ENCODE measurements at regions not wholly inside any gene's neighbourhood (a gene's known extent, or its start where the extent isn't known, plus 50 kb on each side); places are given as distances from the start of the nearest gene placed in this dataset.
"Not testable (repeated sequence)": the region's sequence is repeated elsewhere in the genome, so short reads cannot be mapped to it uniquely, and the experiment has no call there.

- Histone ChIP-seq H3K27me3 (ENCODE audit: control insufficient read depth, insufficient read depth, low read length) (no peaks in the 10 kb centered on the region), H3K4me1 (ENCODE audit: control insufficient read depth, insufficient read depth, low read length) (no peaks in the 10 kb centered on the region), H3K36me3 (ENCODE audit: control insufficient read depth, insufficient read depth, low read length) (no peaks in the 10 kb centered on the region), H3K9me3 (ENCODE audit: control insufficient read depth, insufficient read depth, low read length) (no peaks in the 10 kb centered on the region), H3K9ac (ENCODE audit: low read depth, low read length) (no peak overlapping the region), H3K4me3 (ENCODE audit: low read depth, low read length) (no peak overlapping the region)
Observed at GRCh38 chr3:159301961-159302360, 500.1 kb downstream of the MFSD1 start.

GRCh38 chr3:159305017-159305416, 503.2 kb downstream of the MFSD1 start:
- no peak overlapping the region for H3K4me3 ChIP-seq (ENCODE audit: low read depth, low read length)
- no peaks in the 10 kb centered on the region for H3K4me1 ChIP-seq (ENCODE audit: control insufficient read depth, insufficient read depth, low read length)
- no peaks in the 10 kb centered on the region for H3K36me3 ChIP-seq (ENCODE audit: control insufficient read depth, insufficient read depth, low read length)
- no peaks in the 10 kb centered on the region for H3K9me3 ChIP-seq (ENCODE audit: control insufficient read depth, insufficient read depth, low read length)
- no peaks in the 10 kb centered on the region for H3K27me3 ChIP-seq (ENCODE audit: control insufficient read depth, insufficient read depth, low read length)
- H3K9ac ChIP-seq (ENCODE audit: low read depth, low read length) = no peak overlapping the region

GRCh38 chr3:159316706-159317105, 514.9 kb downstream of the MFSD1 start:
- not testable (repeated sequence) for H3K9me3 ChIP-seq (ENCODE audit: control insufficient read depth, insufficient read depth, low read length); H3K4me1 ChIP-seq (ENCODE audit: control insufficient read depth, insufficient read depth, low read length); H3K9ac ChIP-seq (ENCODE audit: low read depth, low read length); H3K4me3 ChIP-seq (ENCODE audit: low read depth, low read length); H3K27me3 ChIP-seq (ENCODE audit: control insufficient read depth, insufficient read depth, low read length); H3K36me3 ChIP-seq (ENCODE audit: control insufficient read depth, insufficient read depth, low read length)

- H3K4me3 ChIP-seq (ENCODE audit: low read depth, low read length) = no peak overlapping the region
- H3K36me3 ChIP-seq (ENCODE audit: control insufficient read depth, insufficient read depth, low read length) = no peaks in the 10 kb centered on the region
- no peaks in the 10 kb centered on the region for H3K9me3 ChIP-seq (ENCODE audit: control insufficient read depth, insufficient read depth, low read length)
- no peaks in the 10 kb centered on the region for H3K27me3 ChIP-seq (ENCODE audit: control insufficient read depth, insufficient read depth, low read length)
- no peak overlapping the region for H3K9ac ChIP-seq (ENCODE audit: low read depth, low read length)
- no peaks in the 10 kb centered on the region for H3K4me1 ChIP-seq (ENCODE audit: control insufficient read depth, insufficient read depth, low read length)
Observed at GRCh38 chr3:159319156-159319555, 517.3 kb downstream of the MFSD1 start.

GRCh38 chr3:159322322-159322939, 520.6 kb downstream of the MFSD1 start:
- no peaks in the 10 kb centered on the region for H3K9me3 ChIP-seq (ENCODE audit: control insufficient read depth, insufficient read depth, low read length)
- no peaks in the 10 kb centered on the region for H3K27me3 ChIP-seq (ENCODE audit: control insufficient read depth, insufficient read depth, low read length)
- no peaks in the 10 kb centered on the region for H3K4me1 ChIP-seq (ENCODE audit: control insufficient read depth, insufficient read depth, low read length)
- H3K36me3 ChIP-seq (ENCODE audit: control insufficient read depth, insufficient read depth, low read length) = no peaks in the 10 kb centered on the region
- no peak overlapping the region for H3K4me3 ChIP-seq (ENCODE audit: low read depth, low read length)
- H3K9ac ChIP-seq (ENCODE audit: low read depth, low read length) = no peak overlapping the region

GRCh38 chr3:159323848-159324247, 522.0 kb downstream of the MFSD1 start:
- Histone ChIP-seq H3K9me3 (ENCODE audit: control insufficient read depth, insufficient read depth, low read length) (no peaks in the 10 kb centered on the region), H3K4me1 (ENCODE audit: control insufficient read depth, insufficient read depth, low read length) (no peaks in the 10 kb centered on the region), H3K27me3 (ENCODE audit: control insufficient read depth, insufficient read depth, low read length) (no peaks in the 10 kb centered on the region), H3K4me3 (ENCODE audit: low read depth, low read length) (no peak overlapping the region), H3K9ac (ENCODE audit: low read depth, low read length) (no peak overlapping the region), H3K36me3 (ENCODE audit: control insufficient read depth, insufficient read depth, low read length) (no peaks in the 10 kb centered on the region)

- no peaks in the 10 kb centered on the region for H3K36me3 ChIP-seq (ENCODE audit: control insufficient read depth, insufficient read depth, low read length)
- H3K9ac ChIP-seq (ENCODE audit: low read depth, low read length) = no peak overlapping the region
- H3K27me3 ChIP-seq (ENCODE audit: control insufficient read depth, insufficient read depth, low read length) = no peaks in the 10 kb centered on the region
- no peak overlapping the region for H3K4me3 ChIP-seq (ENCODE audit: low read depth, low read length)
- no peaks in the 10 kb centered on the region for H3K9me3 ChIP-seq (ENCODE audit: control insufficient read depth, insufficient read depth, low read length)
- no peaks in the 10 kb centered on the region for H3K4me1 ChIP-seq (ENCODE audit: control insufficient read depth, insufficient read depth, low read length)
Observed at GRCh38 chr3:159326998-159327397, 525.1 kb downstream of the MFSD1 start.

- Histone ChIP-seq H3K4me3 (ENCODE audit: low read depth, low read length) (no peak overlapping the region), H3K27me3 (ENCODE audit: control insufficient read depth, insufficient read depth, low read length) (no peaks in the 10 kb centered on the region), H3K36me3 (ENCODE audit: control insufficient read depth, insufficient read depth, low read length) (no peaks in the 10 kb centered on the region), H3K9me3 (ENCODE audit: control insufficient read depth, insufficient read depth, low read length) (no peaks in the 10 kb centered on the region), H3K9ac (ENCODE audit: low read depth, low read length) (no peak overlapping the region), H3K4me1 (ENCODE audit: control insufficient read depth, insufficient read depth, low read length) (no peaks in the 10 kb centered on the region)
Observed at GRCh38 chr3:159332535-159333099, 530.8 kb downstream of the MFSD1 start.

- Histone ChIP-seq H3K27me3 (ENCODE audit: control insufficient read depth, insufficient read depth, low read length) (no peaks in the 10 kb centered on the region), H3K4me3 (ENCODE audit: low read depth, low read length) (no peak overlapping the region), H3K9ac (ENCODE audit: low read depth, low read length) (no peak overlapping the region), H3K36me3 (ENCODE audit: control insufficient read depth, insufficient read depth, low read length) (no peaks in the 10 kb centered on the region), H3K9me3 (ENCODE audit: control insufficient read depth, insufficient read depth, low read length) (no peaks in the 10 kb centered on the region), H3K4me1 (ENCODE audit: control insufficient read depth, insufficient read depth, low read length) (no peaks in the 10 kb centered on the region)
Observed at GRCh38 chr3:159339131-159339530, 537.3 kb downstream of the MFSD1 start.

- Histone ChIP-seq H3K27me3 (ENCODE audit: control insufficient read depth, insufficient read depth, low read length) (no peaks in the 10 kb centered on the region), H3K4me3 (ENCODE audit: low read depth, low read length) (no peak overlapping the region), H3K9me3 (ENCODE audit: control insufficient read depth, insufficient read depth, low read length) (no peaks in the 10 kb centered on the region), H3K9ac (ENCODE audit: low read depth, low read length) (no peak overlapping the region), H3K36me3 (ENCODE audit: control insufficient read depth, insufficient read depth, low read length) (no peaks in the 10 kb centered on the region), H3K4me1 (ENCODE audit: control insufficient read depth, insufficient read depth, low read length) (no peaks in the 10 kb centered on the region)
Observed at GRCh38 chr3:159340877-159341500, 539.1 kb downstream of the MFSD1 start.

- H3K27me3 ChIP-seq (ENCODE audit: control insufficient read depth, insufficient read depth, low read length) = no peaks in the 10 kb centered on the region
- H3K9ac ChIP-seq (ENCODE audit: low read depth, low read length) = no peak overlapping the region
- no peaks in the 10 kb centered on the region for H3K4me1 ChIP-seq (ENCODE audit: control insufficient read depth, insufficient read depth, low read length)
- H3K36me3 ChIP-seq (ENCODE audit: control insufficient read depth, insufficient read depth, low read length) = no peaks in the 10 kb centered on the region
- H3K9me3 ChIP-seq (ENCODE audit: control insufficient read depth, insufficient read depth, low read length) = no peaks in the 10 kb centered on the region
- H3K4me3 ChIP-seq (ENCODE audit: low read depth, low read length) = no peak overlapping the region
Observed at GRCh38 chr3:159346271-159346903, 544.5 kb downstream of the MFSD1 start.

GRCh38 chr3:159348431-159348830, 546.6 kb downstream of the MFSD1 start:
- no peaks in the 10 kb centered on the region for H3K36me3 ChIP-seq (ENCODE audit: control insufficient read depth, insufficient read depth, low read length)
- no peaks in the 10 kb centered on the region for H3K9me3 ChIP-seq (ENCODE audit: control insufficient read depth, insufficient read depth, low read length)
- H3K9ac ChIP-seq (ENCODE audit: low read depth, low read length) = no peak overlapping the region
- H3K4me3 ChIP-seq (ENCODE audit: low read depth, low read length) = no peak overlapping the region
- no peaks in the 10 kb centered on the region for H3K4me1 ChIP-seq (ENCODE audit: control insufficient read depth, insufficient read depth, low read length)
- H3K27me3 ChIP-seq (ENCODE audit: control insufficient read depth, insufficient read depth, low read length) = no peaks in the 10 kb centered on the region
